ENCODE measurements at regions not wholly inside any gene's neighbourhood (a gene's known extent, or its start where the extent isn't known, plus 50 kb on each side); places are given as distances from the start of the nearest gene placed in this dataset.

- no peak for FAIRE-seq
These were observed 63.4 kb upstream of the DIO3 start for GRCh38 chr14:101497684-101498525.

GRCh38 chr14:101498526-101498860, 62.8 kb upstream of the DIO3 start:
- no peak for FAIRE-seq

DNA sequence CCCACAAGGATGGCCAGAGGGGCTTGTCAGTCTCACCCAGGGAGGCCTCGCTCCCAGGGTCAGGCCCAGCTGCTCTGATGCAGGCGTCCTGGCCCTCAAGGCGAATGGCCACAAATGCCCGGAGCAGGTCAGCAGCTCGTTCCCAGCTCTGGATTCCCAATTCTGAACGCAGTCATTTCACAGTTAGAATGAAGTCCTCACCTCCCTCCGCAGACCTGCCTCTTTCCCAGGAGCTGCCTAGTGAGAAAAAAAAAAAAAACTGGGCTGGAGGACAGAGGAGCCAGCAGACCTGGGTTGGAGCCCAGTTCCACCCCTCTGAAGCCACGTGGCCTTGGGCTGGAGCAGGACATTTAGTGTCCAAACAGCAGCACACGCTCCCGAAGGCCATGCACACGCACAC, 62.2 kb upstream of the DIO3 start:
- FAIRE-seq, result no peak

GRCh38 chr14:101499513-101499912, 61.8 kb upstream of the DIO3 start:
- FAIRE-seq, result no peak

- no peak for FAIRE-seq
These were observed 61.2 kb upstream of the DIO3 start for GRCh38 chr14:101500061-101500460.

GRCh38 chr14:101500681-101501080, 60.6 kb upstream of the DIO3 start:
- no peak for FAIRE-seq

GRCh38 chr14:101501341-101501740, 60.0 kb upstream of the DIO3 start:
- no peak for FAIRE-seq

GRCh38 chr14:101501858-101502615, 59.3 kb upstream of the DIO3 start:
- no peak for FAIRE-seq

GRCh38 chr14:101502761-101503392, 58.4 kb upstream of the DIO3 start:
- no peak for FAIRE-seq

GRCh38 chr14:101503431-101504095, 57.7 kb upstream of the DIO3 start:
- FAIRE-seq, result no peak

- FAIRE-seq, result no peak
These were observed 57.0 kb upstream of the DIO3 start for GRCh38 chr14:101504096-101504948.

DNA sequence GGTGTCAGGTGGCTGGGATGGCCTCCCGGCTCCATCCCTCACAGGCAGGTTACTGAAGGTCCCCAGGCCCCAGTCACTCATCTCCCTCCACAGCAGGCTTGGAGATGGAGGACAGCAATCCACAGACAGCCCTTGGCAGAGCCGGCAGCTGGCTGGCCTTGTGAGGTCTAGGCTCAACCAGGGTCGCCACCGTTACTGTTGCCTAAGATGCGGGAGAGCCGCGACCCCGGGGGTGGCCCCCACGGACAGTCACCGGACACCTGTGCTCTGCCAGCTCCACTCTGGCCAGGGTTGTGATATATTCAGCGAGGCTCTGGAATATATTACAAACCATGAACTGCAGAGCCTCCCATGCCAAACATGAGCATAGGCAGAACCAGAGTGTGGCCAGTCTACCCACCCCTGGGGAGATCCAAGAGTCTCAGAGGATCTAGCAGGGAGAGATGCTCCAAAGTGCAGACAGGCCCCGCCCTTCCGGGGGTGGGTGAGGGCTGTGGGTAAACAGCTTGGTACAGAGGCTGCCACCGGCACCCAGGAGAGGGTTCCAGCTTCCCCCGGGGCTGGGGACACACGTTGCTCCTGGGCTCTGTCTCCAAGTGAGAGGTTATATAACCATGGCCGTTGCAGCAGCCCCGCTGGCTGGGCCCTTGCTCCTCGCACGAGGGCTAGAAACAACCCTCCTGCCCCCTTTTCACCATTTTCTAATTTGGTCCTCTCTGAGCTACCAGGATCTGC, 55.9 kb upstream of the DIO3 start:
- FAIRE-seq, result no peak

DNA sequence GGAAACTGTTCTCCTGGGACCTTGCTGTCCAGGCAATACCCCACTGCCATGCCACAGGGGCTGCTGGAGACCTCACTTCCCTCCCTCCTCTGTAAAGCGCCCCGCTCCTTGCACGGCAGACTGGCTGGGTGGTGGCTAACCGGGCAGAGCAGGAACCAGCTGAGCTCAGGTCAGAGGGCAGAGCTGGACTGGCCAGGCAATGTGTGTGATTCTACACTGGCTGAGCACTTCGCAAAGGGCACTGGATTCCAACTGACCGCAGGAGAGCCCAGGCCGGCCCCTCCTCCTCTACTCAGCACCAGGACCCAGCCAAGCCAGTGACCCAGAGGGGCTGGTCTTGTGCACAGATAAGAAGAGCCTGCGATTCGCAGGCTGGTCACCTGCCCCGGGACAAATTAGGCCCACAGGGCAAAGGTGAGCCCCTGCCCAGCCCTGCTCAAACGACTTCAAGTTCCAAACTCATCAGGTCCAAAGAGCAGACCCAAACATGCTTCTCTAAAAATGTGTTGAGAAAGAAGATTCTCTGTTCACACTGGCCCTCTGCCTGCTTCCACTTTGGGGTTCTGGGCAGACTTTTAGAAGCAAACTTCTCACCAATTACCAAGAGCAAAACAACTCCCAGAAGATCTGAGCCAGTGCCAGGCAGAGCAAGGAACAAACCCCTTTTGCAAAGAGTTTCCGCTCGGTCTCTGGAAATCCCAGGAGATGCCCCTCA, 54.9 kb upstream of the DIO3 start:
- no peak for FAIRE-seq

DNA sequence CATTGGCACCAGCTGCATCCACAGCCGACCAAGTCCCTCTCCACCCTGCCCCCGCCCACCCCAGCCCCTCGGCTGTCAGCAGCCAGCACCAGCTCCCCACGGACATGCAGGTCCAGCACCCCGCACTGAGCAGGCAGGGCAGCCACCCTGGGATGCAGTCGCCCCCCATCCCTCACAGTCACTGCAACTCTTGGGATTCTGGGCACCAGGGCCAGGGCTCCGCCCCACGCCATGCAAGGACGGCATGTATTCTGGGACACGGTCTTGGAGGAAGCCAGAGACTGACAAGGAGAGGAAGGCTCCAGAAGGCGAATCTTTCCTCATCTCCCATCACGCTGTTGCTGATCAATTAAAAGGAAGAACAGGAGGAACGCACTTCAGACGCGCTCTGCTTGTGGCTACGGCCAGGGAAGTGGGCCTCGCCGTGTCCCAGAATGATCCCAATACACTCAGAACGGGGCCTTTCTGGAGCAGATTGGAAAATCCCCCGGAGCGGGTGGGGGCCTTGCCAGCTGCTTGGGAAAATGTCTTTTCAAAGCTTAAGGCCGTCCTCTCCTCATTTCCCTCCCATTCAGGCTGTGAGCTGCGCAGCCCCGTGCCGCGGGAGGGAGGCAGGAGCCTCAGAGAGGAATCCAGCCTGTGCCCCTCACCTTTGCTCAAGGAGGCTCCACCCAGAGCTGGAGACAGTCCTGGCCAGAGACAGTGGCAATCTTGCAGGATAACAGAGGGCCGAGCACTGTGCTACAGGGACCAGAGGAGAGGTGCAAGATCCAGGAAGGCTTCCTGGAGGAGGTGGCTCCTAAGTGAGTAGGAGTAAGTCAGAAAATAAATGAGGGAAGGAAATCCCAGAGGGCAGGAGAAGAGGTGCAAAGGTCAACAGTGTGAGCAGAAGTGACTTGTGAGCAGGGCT, 54.1 kb upstream of the DIO3 start:
- no peak for FAIRE-seq

DNA sequence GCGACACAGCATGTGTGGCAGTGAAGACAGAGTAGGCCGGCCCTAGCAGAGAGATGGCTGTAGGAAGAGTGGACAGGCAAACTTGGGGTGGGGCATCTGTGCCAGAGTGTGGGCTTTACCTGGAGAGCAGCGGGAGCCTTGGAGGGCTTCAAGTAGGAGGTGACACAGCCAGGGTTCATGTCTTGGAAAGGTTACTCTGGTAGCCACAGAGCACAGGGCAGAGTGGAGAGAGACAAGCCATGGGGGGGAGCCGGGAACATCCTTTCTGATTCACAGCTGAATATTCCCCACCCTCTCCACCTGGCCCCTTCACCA, 53.5 kb upstream of the DIO3 start:
- no peak for FAIRE-seq

DNA sequence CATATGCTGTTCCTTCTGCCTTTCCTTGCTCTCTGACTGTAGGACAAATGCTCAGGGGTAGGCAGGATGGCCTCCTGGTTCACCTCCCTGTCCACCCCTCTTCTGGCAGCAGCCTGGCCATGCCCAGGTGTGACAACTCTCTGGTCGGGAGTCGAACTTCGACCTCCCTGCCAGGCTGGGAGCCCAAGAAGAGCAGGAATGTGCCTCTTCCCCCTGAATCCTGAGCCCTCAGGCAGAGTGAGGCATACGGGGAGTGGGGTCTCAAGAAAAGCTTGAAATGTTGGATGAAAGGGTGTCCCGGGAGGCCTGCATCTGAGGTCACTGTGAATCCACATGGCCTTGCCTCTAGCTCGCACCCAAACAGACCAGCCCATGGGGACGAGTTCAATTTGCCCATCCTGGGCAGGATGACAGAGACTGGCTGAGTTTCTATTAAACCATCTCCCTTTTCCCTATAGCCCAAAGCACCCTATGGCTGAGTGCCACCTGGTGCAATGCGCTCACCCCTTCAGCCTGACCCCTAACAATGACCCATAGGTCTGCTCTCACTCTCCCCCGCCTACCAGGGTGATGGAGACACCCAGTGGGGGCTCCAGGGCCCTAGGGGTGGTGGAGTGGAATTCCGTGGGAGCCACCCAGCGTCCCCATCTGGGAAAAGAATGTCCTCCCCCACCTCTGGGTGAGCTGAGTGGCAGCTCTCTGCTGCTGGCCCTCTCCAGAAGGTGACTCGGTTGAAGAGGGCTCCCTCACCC, 52.9 kb upstream of the DIO3 start:
- FAIRE-seq, result no peak

DNA sequence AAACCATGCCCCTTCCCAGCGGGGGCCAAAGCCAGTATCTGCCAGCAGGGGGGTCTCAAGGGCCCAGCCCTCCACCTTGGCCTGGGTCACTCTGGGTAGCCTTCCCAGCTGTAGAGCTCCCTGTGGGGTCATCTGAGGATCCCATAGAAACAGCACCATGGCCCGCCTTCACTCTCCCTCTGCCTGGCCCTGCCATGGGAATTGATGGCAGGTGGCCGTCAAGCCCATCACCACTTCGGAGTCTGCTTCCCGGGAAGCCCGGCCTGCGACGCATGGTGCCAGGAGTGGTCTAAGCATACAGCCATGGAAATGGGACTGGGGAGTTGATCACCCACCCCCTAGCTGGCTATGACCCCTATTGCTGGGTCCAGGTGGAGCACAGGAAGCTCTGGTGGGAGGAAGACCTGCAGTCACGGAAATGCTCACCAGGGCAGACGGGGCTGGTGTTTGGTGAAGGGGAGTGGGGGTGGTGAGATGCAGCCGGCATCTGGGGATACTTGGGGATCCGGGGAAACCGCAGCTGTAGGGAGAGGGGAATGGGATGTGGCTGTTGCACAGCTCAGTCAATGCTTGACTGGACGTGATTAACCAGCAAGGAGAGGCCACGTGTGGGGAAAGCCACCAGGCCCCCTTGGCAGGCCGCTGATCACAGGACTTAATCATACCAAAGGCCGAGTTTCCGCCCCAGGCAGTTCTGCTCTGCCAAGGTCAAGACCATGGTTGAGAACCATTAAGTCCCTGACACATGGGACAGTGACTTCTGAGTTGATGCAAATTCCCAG, 52.2 kb upstream of the DIO3 start:
- no peak for FAIRE-seq

- FAIRE-seq, result no peak
These were observed 51.4 kb upstream of the DIO3 start for GRCh38 chr14:101509730-101510371.
